LNCaP clone FGC (cell line): ENCODE measurements at regions not wholly inside any gene's neighbourhood (a gene's known extent, or its start where the extent isn't known, plus 50 kb on each side); places are given as distances from the start of the nearest gene placed in this dataset.

Source experiments
- DNase-seq: peaks from one replicate; pipeline ENCODE4 v3.0.0-alpha.2; 2011; ENCODE audit warnings: low read depth
- H3K4me3 ChIP-seq: 2 replicates; pipeline ENCODE4 v1.5.1; 2011; ENCODE audit warnings: mild to moderate bottlenecking, low read depth, low read length, control low read depth
- TF ChIP-seq, protein P1 (sequence below): IDR thresholded peaks from 2 replicates; pipeline ENCODE4 v1.5.1; 2012; ENCODE audit warnings: mild to moderate bottlenecking; ENCODE audit not compliant: control insufficient read depth, insufficient read depth; ENCODE audit errors: extremely low read depth

DNA sequence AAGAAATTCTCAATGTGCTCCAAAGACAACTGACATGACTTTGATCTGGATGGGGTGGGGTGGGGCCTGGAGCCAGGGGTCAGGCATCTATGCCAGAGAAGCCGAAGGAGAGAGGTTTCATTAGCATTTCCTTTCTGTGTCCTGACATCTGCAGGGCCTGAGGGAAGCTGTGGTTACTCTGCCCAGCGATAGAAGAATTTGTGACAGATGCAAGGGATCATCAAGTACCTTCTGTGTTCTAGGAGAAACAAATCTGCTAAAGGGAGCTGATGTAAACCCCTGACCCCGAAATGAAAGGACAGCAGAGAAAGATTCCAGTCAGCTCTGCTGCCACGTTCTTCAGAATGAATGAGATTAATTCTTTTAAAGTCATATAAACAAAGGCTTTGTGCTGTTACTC is 335.7 kb downstream of the PRELID2 start:
- DNase-seq, result no peak
- TF ChIP-seq, protein P1, sequence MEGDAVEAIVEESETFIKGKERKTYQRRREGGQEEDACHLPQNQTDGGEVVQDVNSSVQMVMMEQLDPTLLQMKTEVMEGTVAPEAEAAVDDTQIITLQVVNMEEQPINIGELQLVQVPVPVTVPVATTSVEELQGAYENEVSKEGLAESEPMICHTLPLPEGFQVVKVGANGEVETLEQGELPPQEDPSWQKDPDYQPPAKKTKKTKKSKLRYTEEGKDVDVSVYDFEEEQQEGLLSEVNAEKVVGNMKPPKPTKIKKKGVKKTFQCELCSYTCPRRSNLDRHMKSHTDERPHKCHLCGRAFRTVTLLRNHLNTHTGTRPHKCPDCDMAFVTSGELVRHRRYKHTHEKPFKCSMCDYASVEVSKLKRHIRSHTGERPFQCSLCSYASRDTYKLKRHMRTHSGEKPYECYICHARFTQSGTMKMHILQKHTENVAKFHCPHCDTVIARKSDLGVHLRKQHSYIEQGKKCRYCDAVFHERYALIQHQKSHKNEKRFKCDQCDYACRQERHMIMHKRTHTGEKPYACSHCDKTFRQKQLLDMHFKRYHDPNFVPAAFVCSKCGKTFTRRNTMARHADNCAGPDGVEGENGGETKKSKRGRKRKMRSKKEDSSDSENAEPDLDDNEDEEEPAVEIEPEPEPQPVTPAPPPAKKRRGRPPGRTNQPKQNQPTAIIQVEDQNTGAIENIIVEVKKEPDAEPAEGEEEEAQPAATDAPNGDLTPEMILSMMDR, result no peak
- H3K4me3 ChIP-seq, result no peak overlapping the region

DNA sequence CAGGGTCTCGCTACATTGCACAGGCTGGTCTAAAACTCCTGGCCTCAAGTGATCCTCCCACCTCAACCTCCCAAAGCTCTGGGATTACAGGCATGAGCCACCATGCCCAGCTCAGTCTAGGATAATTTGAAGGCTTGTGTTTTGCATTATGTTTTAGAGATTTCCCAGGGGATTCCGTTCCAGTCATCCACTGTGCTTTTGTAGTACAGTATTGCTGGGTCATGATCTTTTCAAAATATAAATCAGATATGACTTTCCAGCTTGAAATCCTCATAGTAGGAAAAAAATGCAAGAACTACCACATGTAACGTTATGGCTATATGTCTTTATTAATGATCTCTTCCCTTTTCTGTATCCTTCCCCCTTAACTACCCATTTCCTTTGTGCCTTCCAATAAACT is 338.1 kb downstream of the PRELID2 start:
- no peak for DNase-seq
- no peak overlapping the region for H3K4me3 ChIP-seq
- TF ChIP-seq, protein P1, result no peak

DNA sequence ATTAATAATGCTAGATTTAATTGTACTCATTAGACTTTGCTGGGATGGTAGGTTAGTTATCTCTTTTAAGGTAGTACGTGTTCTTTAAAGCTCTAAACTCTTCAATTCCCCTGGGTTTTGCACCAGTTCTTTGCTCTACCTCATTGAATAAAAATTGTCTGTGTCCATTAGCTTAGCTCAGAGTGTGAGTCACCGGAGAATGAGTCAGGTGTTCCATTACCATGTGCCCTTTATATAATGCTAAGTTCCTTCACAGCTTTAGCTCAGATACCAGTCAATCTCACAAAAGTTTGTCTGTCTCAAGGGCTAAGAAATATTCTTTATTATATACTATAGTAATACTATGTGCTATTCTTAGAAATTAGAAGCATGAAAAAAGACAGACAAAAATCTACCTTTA is 339.4 kb downstream of the PRELID2 start:
- DNase-seq, result no peak
- H3K4me3 ChIP-seq, result no peak overlapping the region
- TF ChIP-seq, protein P1, result no peak

DNA sequence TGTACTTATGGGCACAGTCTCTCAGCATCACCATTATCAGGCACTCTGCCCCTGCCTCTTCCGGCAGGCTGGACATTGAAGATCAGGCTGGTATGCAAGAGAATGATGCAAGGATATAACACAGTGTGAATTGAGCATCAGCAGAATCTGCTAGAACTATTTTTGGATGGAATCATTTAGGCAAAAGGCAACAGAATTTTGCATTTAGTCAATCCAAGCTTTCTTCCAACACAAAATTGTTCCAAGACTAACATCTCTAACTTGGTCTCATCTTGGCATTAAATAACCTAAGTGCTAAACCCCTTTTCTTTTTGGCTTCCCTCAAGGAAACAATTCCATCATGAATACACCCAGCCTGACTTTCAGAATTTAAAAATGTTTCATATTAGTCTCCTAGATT is 339.9 kb downstream of the PRELID2 start:
- DNase-seq, result no peak
- TF ChIP-seq, protein P1, result no peak
- no peak overlapping the region for H3K4me3 ChIP-seq

DNA sequence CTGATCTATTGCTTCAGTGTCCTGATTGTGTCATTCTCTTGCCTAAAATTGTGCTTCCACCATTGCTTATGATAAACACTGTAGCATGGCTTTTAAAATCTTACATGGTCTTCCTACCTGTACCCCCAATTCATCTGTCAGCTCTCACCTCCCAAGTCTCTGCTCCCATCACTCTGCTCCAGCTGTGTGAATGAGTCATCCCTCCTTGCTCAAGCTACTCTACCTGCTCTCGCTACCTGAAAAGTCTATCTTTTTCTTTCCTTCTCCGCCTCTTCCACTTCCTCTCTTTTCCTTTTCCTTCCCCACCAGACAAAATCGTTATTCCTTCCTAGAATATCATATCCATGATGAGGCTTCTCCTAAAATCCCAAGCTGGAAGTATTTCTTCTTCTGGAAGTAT is 341.7 kb downstream of the PRELID2 start:
- TF ChIP-seq, protein P1, result no peak
- DNase-seq, result no peak
- no peak overlapping the region for H3K4me3 ChIP-seq

DNA sequence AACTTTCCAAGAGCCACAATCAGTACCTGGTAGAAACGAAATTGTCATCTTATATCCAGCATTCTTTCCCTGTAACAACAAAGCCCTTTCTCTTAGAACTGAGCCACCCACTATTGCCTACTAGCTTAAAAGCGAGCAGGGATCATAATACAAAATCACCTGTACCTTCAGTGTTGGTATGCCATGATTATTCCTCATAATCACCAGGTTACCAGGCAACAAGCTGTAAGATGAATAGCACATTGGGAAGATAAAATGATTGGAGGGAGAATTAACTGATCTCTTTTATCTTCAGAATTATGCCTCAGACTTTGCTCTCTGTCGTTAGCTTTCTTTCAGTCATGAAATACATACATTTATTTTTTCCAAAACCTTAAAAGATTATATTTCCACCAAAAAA is 345.6 kb downstream of the PRELID2 start:
- DNase-seq, result no peak
- no peak overlapping the region for H3K4me3 ChIP-seq
- TF ChIP-seq, protein P1, result no peak

DNA sequence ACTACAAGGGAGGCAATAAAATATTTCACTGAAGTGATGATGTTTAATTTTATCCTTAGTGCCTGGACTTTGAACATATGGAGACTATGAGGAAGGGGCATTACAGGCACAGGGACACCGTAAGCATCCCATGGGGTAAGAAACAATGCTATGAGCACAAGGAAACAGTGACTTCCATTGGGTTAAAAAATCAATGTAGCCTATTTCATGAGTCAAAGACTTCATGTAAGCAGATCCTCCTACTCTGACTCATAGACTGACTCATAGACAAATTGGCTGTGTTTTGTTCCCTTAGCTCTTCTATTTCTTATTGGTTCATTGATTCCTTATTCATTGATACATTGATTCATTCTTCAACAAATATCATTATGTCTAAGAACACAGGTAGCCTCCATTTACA is 351.0 kb downstream of the PRELID2 start:
- no peak overlapping the region for H3K4me3 ChIP-seq
- DNase-seq, result no peak
- TF ChIP-seq, protein P1, result no peak
